ENCODE measurements at regions not wholly inside any gene's neighbourhood (a gene's known extent, or its start where the extent isn't known, plus 50 kb on each side); places are given as distances from the start of the nearest gene placed in this dataset.
"Not testable (repeated sequence)": the region's sequence is repeated elsewhere in the genome, so short reads cannot be mapped to it uniquely, and the experiment has no call there.

GRCh38 chr17:26731005-26731921, 562.7 kb upstream of the WSB1 start:
- no peak for DNase-seq (ENCODE audit: extremely low read depth, low read depth, low spot score)

DNA sequence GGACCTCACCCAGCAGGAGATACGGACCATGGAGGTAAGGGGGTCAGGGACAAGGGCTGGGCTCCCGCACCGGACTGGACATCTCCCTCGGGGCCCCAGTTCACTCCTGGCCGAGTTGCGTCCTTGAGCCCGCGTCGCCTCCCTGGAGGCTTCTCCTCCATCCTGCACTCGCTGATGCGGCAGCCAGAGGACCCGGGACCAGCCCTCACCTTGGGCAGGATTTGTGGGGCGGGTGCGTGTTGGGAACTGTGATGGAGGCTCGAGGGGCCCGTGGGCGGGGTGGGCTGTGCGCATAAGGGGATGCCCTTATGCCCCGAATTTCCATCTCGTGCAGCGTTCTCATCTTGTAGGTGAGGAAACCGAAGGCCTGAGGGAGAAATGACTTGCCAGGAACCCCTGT, 562.0 kb upstream of the WSB1 start:
- DNase-seq (ENCODE audit: extremely low read depth, low read depth, low spot score): not testable (repeated sequence)

- not testable (repeated sequence) for DNase-seq (ENCODE audit: extremely low read depth, low read depth, low spot score)
Measured at GRCh38 chr17:26734775-26735174, 559.1 kb upstream of the WSB1 start.

DNA sequence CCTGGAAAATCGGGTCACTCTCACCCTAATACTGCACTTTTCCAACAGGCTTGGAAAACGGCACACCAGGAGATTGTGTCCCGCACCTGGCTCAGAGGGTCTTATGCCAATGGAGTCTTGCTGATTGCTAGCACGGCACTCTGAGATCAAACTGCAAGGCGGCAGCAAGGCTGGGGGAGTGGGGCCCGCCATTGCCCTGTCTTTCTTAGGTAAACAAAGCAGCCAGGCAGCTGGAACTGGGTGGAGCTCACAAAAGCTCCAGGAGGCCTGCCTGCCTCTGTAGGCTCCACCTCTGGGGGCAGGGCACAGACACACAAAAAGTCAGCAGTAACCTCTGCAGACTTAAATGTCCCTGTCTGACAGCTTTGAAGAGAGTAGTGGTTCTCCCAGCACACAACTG, 557.9 kb upstream of the WSB1 start:
- not testable (repeated sequence) for DNase-seq (ENCODE audit: extremely low read depth, low read depth, low spot score)

- DNase-seq (ENCODE audit: extremely low read depth, low read depth, low spot score): no peak
Measured at GRCh38 chr17:26765860-26766709, 527.8 kb upstream of the WSB1 start.

DNA sequence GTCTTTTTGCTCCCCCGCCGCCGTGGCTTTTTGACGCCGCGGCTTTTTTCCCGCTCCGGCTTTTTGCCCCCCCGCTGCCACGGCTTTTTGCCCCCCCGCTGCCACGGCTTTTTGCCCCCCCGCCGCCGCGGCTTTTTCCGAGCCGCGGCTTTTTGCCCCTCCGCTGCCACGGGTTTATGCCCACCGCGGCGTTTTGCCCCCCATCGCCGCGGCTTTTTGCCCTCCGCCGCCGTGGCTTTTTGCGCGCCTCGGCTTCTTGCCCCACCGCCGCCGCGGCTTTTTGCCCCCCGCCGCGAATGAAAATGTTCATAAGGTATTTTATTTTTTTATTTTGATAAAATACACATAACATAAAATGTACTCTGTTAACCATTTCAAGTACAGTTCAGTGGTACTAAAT, 527.2 kb upstream of the WSB1 start:
- DNase-seq (ENCODE audit: extremely low read depth, low read depth, low spot score): no peak

- DNase-seq (ENCODE audit: extremely low read depth, low read depth, low spot score): no peak
Measured at GRCh38 chr17:26773189-26774188, 520.4 kb upstream of the WSB1 start.

DNA sequence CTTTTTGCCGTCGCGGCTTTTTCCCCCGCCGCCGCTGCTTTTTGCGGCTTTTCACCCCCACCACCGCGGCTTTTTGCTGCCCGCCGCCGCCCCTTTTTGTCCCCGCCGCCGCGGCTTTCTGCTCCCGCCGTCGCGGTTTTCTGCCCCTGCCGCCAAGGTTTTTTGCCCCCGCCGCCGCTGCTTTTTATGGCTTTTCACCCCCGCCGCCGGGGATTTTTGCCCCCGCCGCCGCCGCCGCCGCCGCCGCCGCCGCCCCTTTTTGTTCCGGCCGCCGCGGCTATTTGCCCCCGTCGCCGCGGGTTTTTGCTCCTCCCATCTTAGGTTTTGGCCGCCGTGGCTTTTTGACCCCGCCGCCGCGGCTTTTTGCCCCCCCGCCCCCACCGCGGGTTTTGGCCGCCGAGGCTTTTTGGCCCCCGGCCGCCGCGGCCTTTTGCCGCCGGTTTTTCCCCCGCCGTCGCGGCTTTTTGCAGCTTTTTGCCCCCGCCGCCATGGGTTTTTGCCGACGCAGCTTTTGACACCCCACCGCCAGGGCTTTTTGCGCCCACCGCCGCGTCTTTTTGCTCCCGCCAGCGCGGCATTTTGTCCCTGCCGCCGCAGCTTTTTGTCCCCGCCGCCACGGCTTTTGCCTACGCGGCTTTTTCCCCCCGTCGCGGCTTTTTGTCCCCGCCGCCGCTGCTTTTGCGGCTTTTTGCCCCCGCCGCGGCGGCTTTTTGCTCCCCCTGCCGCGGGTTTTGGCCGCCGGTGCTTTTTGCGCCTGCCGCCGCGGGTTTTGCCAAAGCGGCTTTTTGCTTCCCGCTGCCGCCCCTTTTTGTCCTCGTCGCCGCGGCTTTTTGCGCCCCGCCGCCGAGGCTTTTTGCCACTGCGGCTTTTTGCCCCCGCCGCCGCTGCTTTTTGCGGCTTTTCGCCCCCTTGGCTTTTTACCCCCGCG, 519.4 kb upstream of the WSB1 start:
- no peak for DNase-seq (ENCODE audit: extremely low read depth, low read depth, low spot score)

- DNase-seq (ENCODE audit: extremely low read depth, low read depth, low spot score): no peak
Measured at GRCh38 chr17:26775219-26775822, 518.6 kb upstream of the WSB1 start.

DNA sequence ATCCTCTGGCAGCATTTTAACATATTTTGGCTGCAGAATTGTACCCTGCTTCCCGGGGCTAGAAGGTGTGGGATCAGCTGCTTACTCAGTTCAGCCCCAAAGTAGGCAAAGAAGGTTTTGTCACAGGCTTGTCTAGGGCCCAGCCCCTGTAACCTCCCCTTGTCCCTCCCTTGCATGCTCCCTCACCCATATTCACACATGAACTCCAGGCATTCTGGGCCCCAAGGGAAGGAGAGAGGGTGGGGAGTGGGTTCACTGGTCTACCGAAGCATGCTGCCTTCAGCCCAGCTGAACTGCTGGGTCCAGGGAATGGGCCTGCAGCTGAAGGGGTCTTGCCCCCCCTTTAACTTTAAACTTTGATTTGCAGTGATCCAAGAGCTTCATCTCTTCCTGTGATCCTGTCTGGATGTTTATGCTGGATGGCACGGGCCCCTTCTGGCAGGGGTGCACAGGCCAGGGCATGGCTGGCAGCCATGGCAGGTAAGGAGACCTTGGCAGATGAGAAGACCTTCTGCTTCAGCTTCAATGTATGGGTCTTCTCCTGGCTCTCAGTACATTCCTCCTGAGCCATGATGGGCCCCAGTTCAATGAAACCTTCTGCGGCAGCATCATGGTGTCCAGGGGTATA, 513.6 kb upstream of the WSB1 start:
- DNase-seq (ENCODE audit: extremely low read depth, low read depth, low spot score): not testable (repeated sequence)

GRCh38 chr17:26782153-26782552, 511.8 kb upstream of the WSB1 start:
- DNase-seq (ENCODE audit: extremely low read depth, low read depth, low spot score): no peak

- DNase-seq (ENCODE audit: extremely low read depth, low read depth, low spot score): peak; percentile 20
Measured at GRCh38 chr17:26792486-26792885, 501.4 kb upstream of the WSB1 start.

DNA sequence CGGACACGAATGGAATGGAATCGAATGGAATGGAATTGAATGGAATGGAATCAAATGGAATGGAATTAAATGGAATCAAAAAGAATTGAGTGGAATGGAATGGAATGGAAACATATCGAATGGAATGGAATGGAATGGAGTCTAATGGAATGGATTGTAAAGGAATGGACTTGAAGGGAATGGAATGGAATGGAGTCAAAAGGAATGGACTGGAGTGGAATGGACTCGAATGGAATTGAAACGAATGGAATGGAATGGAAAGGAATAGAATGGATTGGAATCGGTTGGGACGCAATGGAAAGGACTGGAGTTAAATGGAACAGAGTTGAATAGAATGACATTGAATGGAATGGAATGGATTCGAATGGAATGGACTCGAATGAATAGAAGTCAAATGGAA, 486.9 kb upstream of the WSB1 start:
- DNase-seq (ENCODE audit: extremely low read depth, low read depth, low spot score): no peak

DNA sequence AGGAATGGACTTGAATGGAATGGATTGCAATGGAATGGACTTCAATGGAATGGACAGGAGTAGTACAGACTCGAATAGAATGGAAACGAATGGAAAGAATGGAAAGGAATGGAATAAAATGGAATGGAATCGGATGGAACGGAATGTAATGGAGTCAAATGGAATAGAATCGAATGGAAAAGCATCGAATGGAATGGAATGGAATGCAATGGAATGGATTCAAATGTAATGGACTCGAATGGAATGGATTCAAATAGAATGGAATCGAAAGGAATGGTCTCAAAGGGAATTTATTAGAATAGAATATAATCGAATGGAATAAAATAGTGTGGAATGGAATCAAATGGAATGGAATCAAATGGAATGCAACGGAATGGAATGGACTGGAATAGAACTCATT, 484.9 kb upstream of the WSB1 start:
- no peak for DNase-seq (ENCODE audit: extremely low read depth, low read depth, low spot score)

- DNase-seq (ENCODE audit: extremely low read depth, low read depth, low spot score): no peak
Measured at GRCh38 chr17:26818736-26819135, 475.2 kb upstream of the WSB1 start.
